ENCODE measurements at regions not wholly inside any gene's neighbourhood (a gene's known extent, or its start where the extent isn't known, plus 50 kb on each side); places are given as distances from the start of the nearest gene placed in this dataset.

GRCh38 chr13:31919971-31920726 lies 111.4 kb upstream of the FRY start:
- Mint-ChIP-seq H3K4me1 (peaks cover 9% of the 10 kb centered on the region), H3K27me3 (peaks cover 9% of the 10 kb centered on the region), H3K36me3 (ENCODE audit: low read depth) (no peaks in the 10 kb centered on the region), H3K27ac (no peak overlapping the region), H3K4me3 (no peak overlapping the region), H3K9me3 (no peaks in the 10 kb centered on the region)
- DNase-seq = no peak
- POLR2A ChIA-PET = no interaction called here
- CTCF ChIA-PET = interaction anchor here (1.1 to 3.6 kb wide), 2 partner anchors 11 to 17 kb away, joined by 3 to 22 read pairs; no protein-coding TSS in a partner anchor

- POLR2A ChIA-PET = no interaction called here
- Mint-ChIP-seq H3K27me3 (peaks cover 10% of the 10 kb centered on the region), H3K36me3 (ENCODE audit: low read depth) (no peaks in the 10 kb centered on the region), H3K4me3 (no peak overlapping the region), H3K9me3 (no peaks in the 10 kb centered on the region), H3K27ac (no peak overlapping the region), H3K4me1 (peaks cover 9% of the 10 kb centered on the region)
- no peak for DNase-seq
- CTCF ChIA-PET = interaction anchor here (3.6 kb wide), 1 partner anchor 11 kb away, joined by 22 read pairs; no protein-coding TSS in a partner anchor
These were observed 110.9 kb upstream of the FRY start for GRCh38 chr13:31920727-31921100.

DNA sequence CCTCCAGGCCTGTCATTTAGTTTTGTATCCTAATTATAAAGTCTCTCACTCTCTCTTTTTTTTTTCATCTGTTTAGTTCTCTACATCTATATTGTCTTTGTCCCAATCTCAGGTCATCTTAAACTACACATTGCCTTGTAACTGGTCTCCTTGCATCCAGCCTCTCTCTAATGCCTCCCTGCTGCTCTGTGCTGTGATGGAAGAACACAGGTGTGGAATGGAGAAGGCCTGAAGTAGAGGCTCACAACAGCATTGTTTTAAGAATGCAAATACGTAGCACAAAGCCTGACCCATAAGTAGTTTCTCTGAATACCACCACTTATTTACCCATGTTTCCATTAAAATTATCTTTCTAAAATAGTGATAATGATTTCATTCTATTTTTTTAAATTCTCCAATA lies 108.8 kb upstream of the FRY start:
- CTCF ChIA-PET = interaction anchor here (1.2 to 1.8 kb wide), 2 partner anchors 9 to 12 kb away, joined by 3 read pairs; no protein-coding TSS in a partner anchor
- H3K27me3 Mint-ChIP-seq = peaks cover 6% of the 10 kb centered on the region
- no peak overlapping the region for H3K4me3 Mint-ChIP-seq
- POLR2A ChIA-PET = no interaction called here
- peaks cover 15% of the 10 kb centered on the region for H3K4me1 Mint-ChIP-seq
- no peaks in the 10 kb centered on the region for H3K36me3 Mint-ChIP-seq (ENCODE audit: low read depth)
- DNase-seq = no peak
- no peaks in the 10 kb centered on the region for H3K9me3 Mint-ChIP-seq
- no peak overlapping the region for H3K27ac Mint-ChIP-seq

DNA sequence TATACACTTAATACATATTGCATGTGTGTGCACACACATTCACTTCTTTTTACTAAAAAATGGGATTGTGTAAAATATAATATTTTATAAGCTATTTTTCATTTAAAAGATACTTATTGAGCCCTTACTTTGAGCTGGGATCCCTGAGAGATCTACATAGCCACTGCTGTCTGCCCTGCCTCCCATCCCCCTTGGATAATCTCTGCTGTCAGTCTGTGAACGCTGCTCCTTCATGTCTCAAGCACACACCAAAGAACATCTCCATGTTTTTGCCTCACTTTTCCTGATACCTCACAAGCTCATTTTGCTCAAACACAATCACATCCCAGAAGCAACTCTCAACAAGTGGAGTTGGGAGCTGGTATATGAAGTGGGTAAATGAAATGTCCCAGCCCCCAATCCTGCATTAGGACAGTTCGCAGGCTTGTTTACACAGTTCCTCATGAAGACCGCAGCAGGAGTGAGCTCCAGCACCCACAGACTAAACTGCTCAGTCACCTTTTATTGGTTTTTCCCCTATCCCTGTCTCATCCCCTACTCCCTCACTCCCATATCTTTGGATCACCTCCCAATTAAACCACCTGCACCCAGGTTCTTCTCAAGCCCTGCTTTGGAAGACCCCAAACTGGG lies 108.3 kb upstream of the FRY start:
- DNase-seq = no peak
- Mint-ChIP-seq H3K4me1 (peaks cover 20% of the 10 kb centered on the region), H3K27me3 (peaks cover 6% of the 10 kb centered on the region), H3K36me3 (ENCODE audit: low read depth) (no peaks in the 10 kb centered on the region), H3K9me3 (no peaks in the 10 kb centered on the region), H3K4me3 (no peak overlapping the region), H3K27ac (no peak overlapping the region)
- POLR2A ChIA-PET = no interaction called here
- CTCF ChIA-PET = interaction anchor here (1.2 to 1.8 kb wide), 2 partner anchors 9 to 13 kb away, joined by 3 read pairs; no protein-coding TSS in a partner anchor

GRCh38 chr13:31925079-31925478 lies 106.5 kb upstream of the FRY start:
- no peaks in the 10 kb centered on the region for H3K9me3 Mint-ChIP-seq
- CTCF ChIA-PET = no interaction called here
- H3K4me1 Mint-ChIP-seq = peaks cover 25% of the 10 kb centered on the region
- H3K4me3 Mint-ChIP-seq = no peak overlapping the region
- no peaks in the 10 kb centered on the region for H3K36me3 Mint-ChIP-seq (ENCODE audit: low read depth)
- H3K27me3 Mint-ChIP-seq = peaks cover 6% of the 10 kb centered on the region
- DNase-seq = no peak
- no peak overlapping the region for H3K27ac Mint-ChIP-seq
- POLR2A ChIA-PET = no interaction called here

DNA sequence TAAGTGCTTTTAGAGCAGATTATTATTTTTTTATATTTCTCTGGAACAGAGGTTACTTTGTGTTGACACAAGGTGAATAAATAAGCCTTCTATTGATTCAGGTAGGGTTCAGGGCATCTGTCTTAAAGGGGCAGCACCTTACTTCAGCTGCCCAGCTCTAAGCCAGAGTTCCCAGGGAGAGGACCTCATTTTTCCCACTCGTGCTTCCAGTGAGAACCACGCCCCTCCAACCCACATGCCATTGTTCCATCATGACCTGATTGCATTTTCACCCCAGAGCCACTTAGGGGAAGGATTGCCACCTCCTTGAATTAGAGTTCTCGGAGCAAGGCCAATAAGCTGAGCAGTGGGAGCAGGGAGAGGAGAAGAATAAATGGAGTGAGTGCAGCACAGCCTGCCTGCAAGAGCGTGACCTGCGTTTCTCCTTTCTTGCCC lies 104.3 kb upstream of the FRY start:
- POLR2A ChIA-PET = no interaction called here
- H3K27ac Mint-ChIP-seq = no peak overlapping the region
- H3K36me3 Mint-ChIP-seq (ENCODE audit: low read depth) = no peaks in the 10 kb centered on the region
- H3K4me3 Mint-ChIP-seq = no peak overlapping the region
- no peaks in the 10 kb centered on the region for H3K9me3 Mint-ChIP-seq
- CTCF ChIA-PET = no interaction called here
- peaks cover 6% of the 10 kb centered on the region for H3K27me3 Mint-ChIP-seq
- no peak for DNase-seq
- peaks cover 16% of the 10 kb centered on the region for H3K4me1 Mint-ChIP-seq

- CTCF ChIA-PET = interaction anchor here (0.7 to 1.9 kb wide), 4 partner anchors 11 to 19 kb away, joined by 3 to 6 read pairs (median 4); no protein-coding TSS in a partner anchor
- H3K36me3 Mint-ChIP-seq (ENCODE audit: low read depth) = no peaks in the 10 kb centered on the region
- H3K27ac Mint-ChIP-seq = no peak overlapping the region
- DNase-seq = no peak
- POLR2A ChIA-PET = no interaction called here
- no peak overlapping the region for H3K4me3 Mint-ChIP-seq
- no peaks in the 10 kb centered on the region for H3K9me3 Mint-ChIP-seq
- H3K4me1 Mint-ChIP-seq = peaks cover 22% of the 10 kb centered on the region
- peaks cover 6% of the 10 kb centered on the region for H3K27me3 Mint-ChIP-seq
These were observed 102.4 kb upstream of the FRY start for GRCh38 chr13:31929031-31929770.

DNA sequence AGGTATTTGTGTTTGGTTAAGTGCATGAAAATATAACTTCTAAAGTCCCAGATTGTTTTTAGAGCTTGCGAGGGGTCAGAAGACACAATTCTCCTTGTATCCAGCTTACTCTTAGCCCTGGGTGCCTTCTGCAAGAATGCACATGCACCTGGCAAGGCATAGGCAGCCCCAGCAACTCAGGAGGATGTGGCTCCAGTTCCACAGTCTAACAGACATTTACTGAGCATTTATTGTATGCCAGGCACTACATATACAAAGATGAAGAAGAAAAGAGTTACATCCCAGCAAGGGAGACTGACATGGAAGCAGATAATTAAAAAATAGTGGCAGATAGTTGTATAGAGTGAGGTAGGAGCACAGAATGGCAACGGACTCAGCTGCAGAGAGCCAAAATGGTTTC lies 101.1 kb upstream of the FRY start:
- no peaks in the 10 kb centered on the region for H3K36me3 Mint-ChIP-seq (ENCODE audit: low read depth)
- H3K27me3 Mint-ChIP-seq = no peaks in the 10 kb centered on the region
- DNase-seq = no peak
- ChIA-PET POLR2A (interaction anchor here (0.6 kb wide), 1 partner anchor 20 kb away, joined by 3 read pairs; no protein-coding TSS in a partner anchor), CTCF (interaction anchor here (1.3 to 1.6 kb wide), 2 partner anchors 21 to 384 kb away, joined by 4 to 6 read pairs; partner anchors contain the start of genes BRCA2 and ZAR1L)
- H3K27ac Mint-ChIP-seq = no peak overlapping the region
- H3K4me3 Mint-ChIP-seq = no peak overlapping the region
- peaks cover 27% of the 10 kb centered on the region for H3K4me1 Mint-ChIP-seq
- H3K9me3 Mint-ChIP-seq = no peaks in the 10 kb centered on the region

- Mint-ChIP-seq H3K36me3 (ENCODE audit: low read depth) (no peaks in the 10 kb centered on the region), H3K27ac (no peak overlapping the region), H3K27me3 (no peaks in the 10 kb centered on the region), H3K4me1 (peaks cover 27% of the 10 kb centered on the region), H3K4me3 (no peak overlapping the region), H3K9me3 (no peaks in the 10 kb centered on the region)
- DNase-seq = peak; percentile 37
- ChIA-PET CTCF (interaction anchor here (0.6 to 1.6 kb wide), 5 partner anchors 13 to 384 kb away, joined by 3 to 6 read pairs (median 4); partner anchors contain the start of genes BRCA2 and ZAR1L), POLR2A (interaction anchor here (0.6 kb wide), 1 partner anchor 21 kb away, joined by 3 read pairs; no protein-coding TSS in a partner anchor)
These were observed 100.6 kb upstream of the FRY start for GRCh38 chr13:31930901-31931522.

DNA sequence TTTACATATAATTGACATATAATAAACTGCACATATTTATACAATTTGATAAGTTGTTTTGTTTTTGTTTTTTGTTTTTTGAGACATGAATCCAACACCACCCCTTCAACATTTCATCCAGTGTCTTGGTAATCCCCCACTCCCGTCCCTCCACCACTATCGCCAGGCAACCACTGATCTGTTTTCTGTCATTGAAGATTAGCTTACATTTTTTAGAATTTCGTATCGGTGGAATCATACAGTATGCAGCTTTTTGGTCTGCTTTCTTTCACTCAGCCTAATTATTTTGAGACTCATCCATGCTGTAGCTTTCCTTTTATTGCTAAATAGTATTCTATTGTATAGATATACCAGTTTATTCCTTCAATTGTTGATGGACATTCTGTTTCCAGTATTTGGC lies 94.1 kb upstream of the FRY start:
- Mint-ChIP-seq H3K27me3 (peaks cover 6% of the 10 kb centered on the region), H3K4me1 (peaks cover 11% of the 10 kb centered on the region), H3K27ac (no peak overlapping the region), H3K36me3 (ENCODE audit: low read depth) (no peaks in the 10 kb centered on the region), H3K4me3 (no peak overlapping the region), H3K9me3 (no peaks in the 10 kb centered on the region)
- ChIA-PET CTCF (interaction anchor here (0.9 to 1.3 kb wide), 2 partner anchors 18 to 30 kb away, joined by 3 read pairs; no protein-coding TSS in a partner anchor), POLR2A (no interaction called here)
- DNase-seq = no peak

- peaks cover 9% of the 10 kb centered on the region for H3K27me3 Mint-ChIP-seq
- ChIA-PET CTCF (no interaction called here), POLR2A (no interaction called here)
- no peak overlapping the region for H3K27ac Mint-ChIP-seq
- no peak for DNase-seq
- no peaks in the 10 kb centered on the region for H3K9me3 Mint-ChIP-seq
- H3K4me1 Mint-ChIP-seq = no peaks in the 10 kb centered on the region
- H3K4me3 Mint-ChIP-seq = no peak overlapping the region
- H3K36me3 Mint-ChIP-seq (ENCODE audit: low read depth) = no peaks in the 10 kb centered on the region
These were observed 91.5 kb upstream of the FRY start for GRCh38 chr13:31940076-31940475.

DNA sequence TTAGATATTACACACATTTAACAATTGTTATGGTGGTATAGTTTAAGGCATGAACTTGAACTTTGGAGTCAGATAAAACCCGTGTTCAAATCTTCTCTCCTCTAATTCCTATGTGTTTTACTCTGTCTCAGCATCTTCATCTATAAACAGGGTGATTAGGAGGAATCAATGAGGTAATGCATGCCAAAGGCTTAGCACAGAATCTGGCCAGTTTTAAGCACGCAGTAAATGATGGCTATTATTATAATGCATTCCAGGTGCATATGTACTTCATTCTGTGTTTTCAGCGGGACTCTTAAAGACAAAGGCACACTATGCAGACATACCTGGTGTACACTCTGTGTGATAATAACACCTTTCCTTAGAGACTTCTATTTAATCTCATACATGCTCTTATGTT lies 88.0 kb upstream of the FRY start:
- Mint-ChIP-seq H3K27ac (no peak overlapping the region), H3K4me1 (no peaks in the 10 kb centered on the region), H3K4me3 (no peak overlapping the region), H3K36me3 (ENCODE audit: low read depth) (no peaks in the 10 kb centered on the region), H3K27me3 (peaks cover 3% of the 10 kb centered on the region), H3K9me3 (no peaks in the 10 kb centered on the region)
- ChIA-PET CTCF (no interaction called here), POLR2A (no interaction called here)
- no peak for DNase-seq

Measured in activated CD4-positive, alpha-beta T cell treated with anti-CD3 and anti-CD28 coated beads, Interleukin-2, amount 10 ng/mL, durations not matched to agents 7 days and 5 days (primary cell).